ENCODE measurements at regions not wholly inside any gene's neighbourhood (a gene's known extent, or its start where the extent isn't known, plus 50 kb on each side); places are given as distances from the start of the nearest gene placed in this dataset.
"Not testable (repeated sequence)": the region's sequence is repeated elsewhere in the genome, so short reads cannot be mapped to it uniquely, and the experiment has no call there.

GRCh38 chr12:67852701-67853100 is 136.5 kb upstream of the IFNG-AS1 start:
- DNase-seq = no peak

GRCh38 chr12:67853204-67853603 is 136.0 kb upstream of the IFNG-AS1 start:
- DNase-seq = no peak

GRCh38 chr12:67854351-67854750 is 134.9 kb upstream of the IFNG-AS1 start:
- no peak for DNase-seq

- DNase-seq = no peak
Measured at GRCh38 chr12:67855103-67855502, 134.1 kb upstream of the IFNG-AS1 start.

GRCh38 chr12:67871231-67871630 is 118.0 kb upstream of the IFNG-AS1 start:
- DNase-seq = no peak

- DNase-seq = no peak
Measured at GRCh38 chr12:67873355-67873754, 115.9 kb upstream of the IFNG-AS1 start.

- DNase-seq = no peak
Measured at GRCh38 chr12:67876305-67876915, 112.8 kb upstream of the IFNG-AS1 start.

- DNase-seq = no peak
Measured at GRCh38 chr12:67877727-67878126, 111.5 kb upstream of the IFNG-AS1 start.

GRCh38 chr12:67879937-67880336 is 109.3 kb upstream of the IFNG-AS1 start:
- no peak for DNase-seq

- DNase-seq = no peak
Measured at GRCh38 chr12:67881565-67881964, 107.7 kb upstream of the IFNG-AS1 start.

- DNase-seq = no peak
Measured at GRCh38 chr12:67884596-67884995, 104.7 kb upstream of the IFNG-AS1 start.

GRCh38 chr12:67885375-67886169 is 103.7 kb upstream of the IFNG-AS1 start:
- no peak for DNase-seq

- no peak for DNase-seq
Measured at GRCh38 chr12:67887065-67887464, 102.2 kb upstream of the IFNG-AS1 start.

GRCh38 chr12:67889931-67890330 is 99.3 kb upstream of the IFNG-AS1 start:
- no peak for DNase-seq

- no peak for DNase-seq
Measured at GRCh38 chr12:67890726-67891258, 98.5 kb upstream of the IFNG-AS1 start.

- DNase-seq = no peak
Measured at GRCh38 chr12:67891596-67891995, 97.7 kb upstream of the IFNG-AS1 start.

- DNase-seq = no peak
Measured at GRCh38 chr12:67892259-67893021, 96.8 kb upstream of the IFNG-AS1 start.

- no peak for DNase-seq
Measured at GRCh38 chr12:67893022-67893580, 96.1 kb upstream of the IFNG-AS1 start.

- DNase-seq = not testable (repeated sequence)
Measured at GRCh38 chr12:67900418-67900817, 88.8 kb upstream of the IFNG-AS1 start.

GRCh38 chr12:67909091-67909531 is 80.1 kb upstream of the IFNG-AS1 start:
- DNase-seq = no peak

- no peak for DNase-seq
Measured at GRCh38 chr12:67909681-67910080, 79.6 kb upstream of the IFNG-AS1 start.

- no peak for DNase-seq
Measured at GRCh38 chr12:67910360-67911274, 78.6 kb upstream of the IFNG-AS1 start.
